ENCODE measurements at regions not wholly inside any gene's neighbourhood (a gene's known extent, or its start where the extent isn't known, plus 50 kb on each side); places are given as distances from the start of the nearest gene placed in this dataset.

DNA sequence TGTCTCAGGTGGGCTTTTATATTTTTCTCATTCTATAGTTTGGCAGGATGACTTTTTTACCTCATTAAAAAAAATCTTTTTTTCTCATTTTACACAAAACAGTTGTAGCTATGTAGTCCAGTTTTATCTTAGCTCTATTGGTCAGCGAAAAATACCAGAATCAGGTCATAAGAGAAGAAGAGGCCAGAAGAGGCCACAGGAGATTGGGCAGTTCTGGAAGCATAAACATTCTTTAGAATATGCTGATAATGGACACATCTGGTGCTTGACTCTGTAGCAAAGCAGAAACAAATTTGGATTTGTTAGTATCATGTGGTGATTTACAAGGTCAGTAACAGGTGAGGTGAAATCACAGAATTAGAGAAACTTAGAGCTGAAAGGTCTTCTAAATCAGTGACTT is 66.6 kb upstream of the ARHGAP24 start:
- TF ChIP-seq, protein P1, sequence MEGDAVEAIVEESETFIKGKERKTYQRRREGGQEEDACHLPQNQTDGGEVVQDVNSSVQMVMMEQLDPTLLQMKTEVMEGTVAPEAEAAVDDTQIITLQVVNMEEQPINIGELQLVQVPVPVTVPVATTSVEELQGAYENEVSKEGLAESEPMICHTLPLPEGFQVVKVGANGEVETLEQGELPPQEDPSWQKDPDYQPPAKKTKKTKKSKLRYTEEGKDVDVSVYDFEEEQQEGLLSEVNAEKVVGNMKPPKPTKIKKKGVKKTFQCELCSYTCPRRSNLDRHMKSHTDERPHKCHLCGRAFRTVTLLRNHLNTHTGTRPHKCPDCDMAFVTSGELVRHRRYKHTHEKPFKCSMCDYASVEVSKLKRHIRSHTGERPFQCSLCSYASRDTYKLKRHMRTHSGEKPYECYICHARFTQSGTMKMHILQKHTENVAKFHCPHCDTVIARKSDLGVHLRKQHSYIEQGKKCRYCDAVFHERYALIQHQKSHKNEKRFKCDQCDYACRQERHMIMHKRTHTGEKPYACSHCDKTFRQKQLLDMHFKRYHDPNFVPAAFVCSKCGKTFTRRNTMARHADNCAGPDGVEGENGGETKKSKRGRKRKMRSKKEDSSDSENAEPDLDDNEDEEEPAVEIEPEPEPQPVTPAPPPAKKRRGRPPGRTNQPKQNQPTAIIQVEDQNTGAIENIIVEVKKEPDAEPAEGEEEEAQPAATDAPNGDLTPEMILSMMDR (IDR thresholded peaks at IDR 0.05) = no peak
- TF ChIP-seq ZFX (IDR thresholded peaks at IDR 0.05; ENCODE audit: borderline replicate concordance) = no peak

All from 22Rv1 (cell line).